Transverse colon (tissue), 4 donors: ENCODE measurements at regions not wholly inside any gene's neighbourhood (a gene's known extent, or its start where the extent isn't known, plus 50 kb on each side); places are given as distances from the start of the nearest gene placed in this dataset.

ENCODE experiments used
- EP300 ChIP-seq: sonication (generic); formaldehyde crosslinking; IDR thresholded peaks from one replicate; pipeline ENCODE4 v1.6.1; 2017; ENCODE audit warnings: antibody characterized with exemption, low read depth
- POLR2AphosphoS5 ChIP-seq, 3 donors: sonication (generic); formaldehyde crosslinking; IDR thresholded peaks; one replicate each; pipeline ENCODE4 v1.6.1; 2016; ENCODE audit warnings: antibody characterized with exemption in 3 of 3
- TF ChIP-seq, protein P1 (sequence below), 5 experiments: fragments of 200-600 bp in 3 of 5; fragments of 450-650 bp in 2 of 5; sonication (generic) in 3 of 5; IDR thresholded peaks; 1 replicate in 2 of 5; 2 replicates in 3 of 5; pipeline ENCODE4 v1.5.1; 2016 to 2017; ENCODE audit warnings: antibody characterized with exemption in 5 of 5, inconsistent platforms in 3 of 5, mild to moderate bottlenecking in 2 of 5, moderate library complexity in 1 of 5

DNA sequence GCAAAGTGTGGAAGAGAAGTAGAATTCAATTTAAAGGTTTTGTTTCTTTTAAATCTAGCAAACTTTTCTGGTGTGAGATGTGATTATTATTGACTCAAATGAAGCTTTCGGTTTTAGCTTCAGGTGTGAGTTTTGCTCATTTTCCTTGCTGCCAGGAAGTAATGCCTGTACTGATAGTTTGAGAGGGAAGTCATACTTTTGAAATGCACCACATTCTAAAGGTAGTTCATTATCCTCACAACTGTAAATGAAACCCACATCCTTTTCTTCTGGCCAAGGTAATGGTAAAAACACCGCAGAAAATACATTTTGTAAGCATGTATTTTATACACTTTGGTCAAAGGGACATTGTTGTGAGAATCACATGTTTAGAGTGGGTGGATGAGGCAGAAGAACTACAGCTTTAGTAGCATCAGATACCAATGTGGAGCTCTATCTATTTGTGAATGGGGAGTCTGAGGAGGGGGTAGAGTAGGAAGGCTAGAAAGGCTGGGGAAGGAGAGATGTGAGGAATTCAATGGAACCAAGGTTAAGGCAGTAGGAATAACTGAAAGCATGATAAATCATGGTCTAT lies 167.0 kb upstream of the CDKN2B start:
- TF ChIP-seq, protein P1, sequence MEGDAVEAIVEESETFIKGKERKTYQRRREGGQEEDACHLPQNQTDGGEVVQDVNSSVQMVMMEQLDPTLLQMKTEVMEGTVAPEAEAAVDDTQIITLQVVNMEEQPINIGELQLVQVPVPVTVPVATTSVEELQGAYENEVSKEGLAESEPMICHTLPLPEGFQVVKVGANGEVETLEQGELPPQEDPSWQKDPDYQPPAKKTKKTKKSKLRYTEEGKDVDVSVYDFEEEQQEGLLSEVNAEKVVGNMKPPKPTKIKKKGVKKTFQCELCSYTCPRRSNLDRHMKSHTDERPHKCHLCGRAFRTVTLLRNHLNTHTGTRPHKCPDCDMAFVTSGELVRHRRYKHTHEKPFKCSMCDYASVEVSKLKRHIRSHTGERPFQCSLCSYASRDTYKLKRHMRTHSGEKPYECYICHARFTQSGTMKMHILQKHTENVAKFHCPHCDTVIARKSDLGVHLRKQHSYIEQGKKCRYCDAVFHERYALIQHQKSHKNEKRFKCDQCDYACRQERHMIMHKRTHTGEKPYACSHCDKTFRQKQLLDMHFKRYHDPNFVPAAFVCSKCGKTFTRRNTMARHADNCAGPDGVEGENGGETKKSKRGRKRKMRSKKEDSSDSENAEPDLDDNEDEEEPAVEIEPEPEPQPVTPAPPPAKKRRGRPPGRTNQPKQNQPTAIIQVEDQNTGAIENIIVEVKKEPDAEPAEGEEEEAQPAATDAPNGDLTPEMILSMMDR (IDR thresholded peaks at IDR 0.05): no peak
- TF ChIP-seq EP300 (no peak), POLR2AphosphoS5 (IDR thresholded peaks at IDR 0.05) (no peak)
